OCI-LY7 (cell line): ENCODE measurements at regions not wholly inside any gene's neighbourhood (a gene's known extent, or its start where the extent isn't known, plus 50 kb on each side); places are given as distances from the start of the nearest gene placed in this dataset.

Source experiments
- BruUV-seq: library from RNA; stranded (reverse); fragments of 400-500 nt; replicated peaks from 2 replicates; lab custom pipeline; 2021; lab: Mats Ljungman, UMichigan
- CTCF ChIA-PET: fragments of 300-600 bp; sonication (Branson Sonifier 250); formaldehyde crosslinking; loops from one replicate; lab custom pipeline; 2022; ENCODE audit warnings: antibody characterized with exemption; ENCODE audit not compliant: unreplicated experiment; lab: Charles Lee
- POLR2A ChIA-PET: fragments of 300-600 bp; sonication (Branson Sonifier 250); formaldehyde crosslinking; loops from one replicate; lab custom pipeline; 2022; ENCODE audit warnings: antibody characterized with exemption; lab: Charles Lee
- DNase-seq: peaks from one replicate; pipeline ENCODE4 v3.0.0-alpha.2; 2015; ENCODE audit warnings: low spot score
- H2AFZ ChIP-seq: fragments of 200-600 bp; sonication (generic), shearing (Covaris generic); 2 replicates; pipeline ENCODE4 v1.6.1; 2014; ENCODE audit warnings: mild to moderate bottlenecking, antibody characterized with exemption, low read length, moderate library complexity
- H3K27ac ChIP-seq: fragments of 200-600 bp; sonication (generic); 2 replicates; pipeline ENCODE4 v1.5.1; 2014; ENCODE audit warnings: mixed run types, low read depth, mild to moderate bottlenecking, moderate library complexity, low read length, inconsistent platforms; ENCODE audit not compliant: poor library complexity, severe bottlenecking
- H3K36me3 ChIP-seq: fragments of 200-600 bp; sonication (generic); 2 replicates; pipeline ENCODE4 v1.6.1; 2014; ENCODE audit warnings: mild to moderate bottlenecking, antibody characterized with exemption, low read length, moderate library complexity, mixed read lengths; ENCODE audit not compliant: insufficient read depth
- H3K4me1 ChIP-seq: fragments of 200-600 bp; sonication (generic); 2 replicates; pipeline ENCODE4 v1.5.1; 2014; ENCODE audit warnings: mild to moderate bottlenecking, low read length; ENCODE audit not compliant: insufficient read depth, poor library complexity, severe bottlenecking
- H3K4me2 ChIP-seq: fragments of 200-600 bp; sonication (generic); 2 replicates; pipeline ENCODE4 v1.6.1; 2014; ENCODE audit warnings: mild to moderate bottlenecking, low read length
- H3K4me3 ChIP-seq: fragments of 200-600 bp; sonication (generic); 2 replicates; pipeline ENCODE4 v1.5.1; 2014; ENCODE audit warnings: mild to moderate bottlenecking, low read depth, low read length; ENCODE audit not compliant: poor library complexity, severe bottlenecking
- H3K79me2 ChIP-seq: fragments of 200-600 bp; sonication (generic); 2 replicates; pipeline ENCODE4 v1.6.1; 2016; ENCODE audit warnings: low read depth, mild to moderate bottlenecking, low read length, moderate library complexity, mixed read lengths; ENCODE audit not compliant: insufficient read depth
- H3K9me2 ChIP-seq: fragments of 200-600 bp; sonication (generic); 2 replicates; pipeline ENCODE4 v1.6.1; 2016; ENCODE audit warnings: mild to moderate bottlenecking, low read length, mixed read lengths; ENCODE audit not compliant: insufficient read depth
- H3K9me3 ChIP-seq: fragments of 200-600 bp; sonication (generic); 2 replicates; pipeline ENCODE4 v1.6.1; 2014; ENCODE audit warnings: mild to moderate bottlenecking, mixed run types, low read length, mixed read lengths
- H4K20me1 ChIP-seq: fragments of 200-600 bp; sonication (generic); 2 replicates; pipeline ENCODE4 v1.6.1; 2014; ENCODE audit warnings: mild to moderate bottlenecking, antibody characterized with exemption, low read length, moderate library complexity, mixed read lengths; ENCODE audit not compliant: insufficient read depth
- EZH2phosphoT487 ChIP-seq: fragments of 200-600 bp; sonication (generic); IDR thresholded peaks from 2 replicates; pipeline ENCODE4 v1.6.1; 2018; ENCODE audit warnings: low read depth, borderline replicate concordance, mild to moderate bottlenecking, mixed run types, antibody characterized with exemption, low read length, moderate library complexity, mixed read lengths
- intact Hi-C: fragments of 100-400 bp; cut with micrococcal nuclease; formaldehyde crosslinking; loops from one replicate; pipeline ENCODE4 v1.10.0; 2022; ENCODE audit not compliant: unreplicated experiment
- TF ChIP-seq, protein P1 (sequence below): fragments of 200-600 bp; sonication (generic); conservative IDR thresholded peaks from 2 replicates; pipeline ENCODE4 v1.5.1; 2014; ENCODE audit warnings: mild to moderate bottlenecking, antibody characterized with exemption, low read length, moderate library complexity, mixed read lengths

DNA sequence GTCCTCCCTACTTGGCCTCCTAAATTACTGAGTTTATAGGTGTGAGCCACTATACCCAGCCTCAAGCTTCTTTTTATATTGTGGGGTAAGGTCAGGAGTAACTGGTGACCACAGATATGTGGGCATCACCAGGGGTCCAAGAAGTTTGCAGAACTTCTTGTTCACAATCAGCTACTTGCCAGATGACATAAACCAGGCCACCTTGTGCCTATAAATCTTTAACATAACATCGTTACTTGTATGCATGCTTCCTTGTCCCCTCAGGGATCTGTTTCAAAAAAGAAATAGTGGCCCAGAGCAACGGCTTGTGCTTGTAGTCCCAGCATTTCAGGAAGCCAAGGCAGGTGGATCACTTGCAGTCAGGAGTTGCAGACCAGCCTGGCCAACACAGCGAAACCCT, 115.1 kb upstream of the FAM174B start:
- CTCF ChIA-PET: no interaction called here
- H3K27ac ChIP-seq: no peak overlapping the region
- H3K4me3 ChIP-seq: no peak overlapping the region
- no peak for TF ChIP-seq EZH2phosphoT487
- TF ChIP-seq, protein P1, sequence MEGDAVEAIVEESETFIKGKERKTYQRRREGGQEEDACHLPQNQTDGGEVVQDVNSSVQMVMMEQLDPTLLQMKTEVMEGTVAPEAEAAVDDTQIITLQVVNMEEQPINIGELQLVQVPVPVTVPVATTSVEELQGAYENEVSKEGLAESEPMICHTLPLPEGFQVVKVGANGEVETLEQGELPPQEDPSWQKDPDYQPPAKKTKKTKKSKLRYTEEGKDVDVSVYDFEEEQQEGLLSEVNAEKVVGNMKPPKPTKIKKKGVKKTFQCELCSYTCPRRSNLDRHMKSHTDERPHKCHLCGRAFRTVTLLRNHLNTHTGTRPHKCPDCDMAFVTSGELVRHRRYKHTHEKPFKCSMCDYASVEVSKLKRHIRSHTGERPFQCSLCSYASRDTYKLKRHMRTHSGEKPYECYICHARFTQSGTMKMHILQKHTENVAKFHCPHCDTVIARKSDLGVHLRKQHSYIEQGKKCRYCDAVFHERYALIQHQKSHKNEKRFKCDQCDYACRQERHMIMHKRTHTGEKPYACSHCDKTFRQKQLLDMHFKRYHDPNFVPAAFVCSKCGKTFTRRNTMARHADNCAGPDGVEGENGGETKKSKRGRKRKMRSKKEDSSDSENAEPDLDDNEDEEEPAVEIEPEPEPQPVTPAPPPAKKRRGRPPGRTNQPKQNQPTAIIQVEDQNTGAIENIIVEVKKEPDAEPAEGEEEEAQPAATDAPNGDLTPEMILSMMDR: no peak
- H3K9me2 ChIP-seq: no peaks in the 10 kb centered on the region
- H3K36me3 ChIP-seq: no peaks in the 10 kb centered on the region
- no peaks in the 10 kb centered on the region for H3K79me2 ChIP-seq
- POLR2A ChIA-PET: no interaction called here
- intact Hi-C loops: no loop called here
- H2AFZ ChIP-seq: no peak overlapping the region
- DNase-seq: no peak
- H3K4me2 ChIP-seq: no peak overlapping the region
- no peaks in the 10 kb centered on the region for H3K9me3 ChIP-seq
- no peaks in the 10 kb centered on the region for H3K4me1 ChIP-seq
- BruUV-seq: no TSS peak
- no peaks in the 10 kb centered on the region for H4K20me1 ChIP-seq

DNA sequence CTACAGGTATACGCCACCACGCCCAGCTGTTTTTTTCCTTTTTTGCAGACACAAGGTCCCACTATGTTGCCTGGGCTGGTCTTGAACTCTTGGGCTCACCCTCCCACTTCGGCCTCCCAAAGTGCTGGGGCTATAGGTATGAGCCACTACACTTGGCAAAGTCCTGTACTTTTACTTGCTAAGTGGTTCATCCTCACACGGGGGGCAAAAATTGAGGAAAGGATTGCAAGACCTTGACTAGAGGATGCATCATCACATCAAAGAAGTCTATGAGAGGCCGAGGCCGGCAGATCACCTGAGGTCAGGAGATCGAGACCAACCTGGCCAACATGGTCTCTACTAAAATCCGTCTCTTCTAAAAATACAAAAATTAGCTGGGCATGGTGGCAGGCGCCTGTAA, 116.5 kb upstream of the FAM174B start:
- H3K79me2 ChIP-seq: no peaks in the 10 kb centered on the region
- H3K4me2 ChIP-seq: no peak overlapping the region
- no peak overlapping the region for H2AFZ ChIP-seq
- H3K4me3 ChIP-seq: no peak overlapping the region
- no peaks in the 10 kb centered on the region for H3K9me2 ChIP-seq
- intact Hi-C loops: no loop called here
- POLR2A ChIA-PET: no interaction called here
- DNase-seq: no peak
- H3K27ac ChIP-seq: no peak overlapping the region
- H3K36me3 ChIP-seq: no peaks in the 10 kb centered on the region
- H3K9me3 ChIP-seq: no peaks in the 10 kb centered on the region
- no peaks in the 10 kb centered on the region for H3K4me1 ChIP-seq
- BruUV-seq: no TSS peak
- H4K20me1 ChIP-seq: no peaks in the 10 kb centered on the region
- TF ChIP-seq, protein P1: no peak
- TF ChIP-seq EZH2phosphoT487: no peak
- CTCF ChIA-PET: interaction anchor here (1.0 kb wide), 1 partner anchor 258 kb away, joined by 6 read pairs; no protein-coding TSS in a partner anchor

DNA sequence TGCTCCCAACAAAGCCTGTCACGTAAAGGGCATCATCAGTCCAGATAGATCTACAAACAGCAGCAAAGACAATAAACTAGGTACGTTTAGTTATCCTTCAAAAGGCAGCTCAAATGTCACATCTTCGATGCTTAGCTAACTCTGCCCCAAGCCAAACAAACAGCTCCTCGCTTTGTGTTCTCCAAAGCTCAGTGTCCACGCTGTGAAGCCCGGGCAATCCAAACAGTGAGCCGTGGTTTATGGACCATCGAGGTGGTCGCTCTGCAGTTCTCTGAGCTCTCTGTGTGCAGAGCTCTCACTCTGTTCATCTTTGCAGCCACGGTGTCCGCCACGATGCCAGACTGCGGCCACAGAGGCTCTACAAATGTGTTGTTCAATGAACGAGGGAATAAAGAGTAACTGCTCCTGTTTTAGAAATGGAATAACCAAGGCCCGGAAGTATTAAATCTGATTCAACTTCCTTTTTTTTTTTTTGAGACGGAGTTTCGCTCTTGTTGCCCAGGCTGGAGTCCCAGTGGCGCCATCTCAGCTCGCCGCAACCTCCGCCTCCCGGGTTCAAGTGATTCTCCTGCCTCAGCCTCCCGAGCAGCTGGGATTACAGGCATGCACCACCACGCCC, 117.2 kb upstream of the FAM174B start:
- Histone ChIP-seq H4K20me1 (no peaks in the 10 kb centered on the region), H3K79me2 (no peaks in the 10 kb centered on the region), H3K9me2 (no peaks in the 10 kb centered on the region), H2AFZ (no peak overlapping the region), H3K4me2 (no peak overlapping the region), H3K36me3 (no peaks in the 10 kb centered on the region), H3K9me3 (no peaks in the 10 kb centered on the region), H3K4me1 (no peaks in the 10 kb centered on the region), H3K4me3 (no peak overlapping the region), H3K27ac (no peak overlapping the region)
- POLR2A ChIA-PET: interaction anchor here (1.1 kb wide), 1 partner anchor 9 kb away, joined by 3 read pairs; no protein-coding TSS in a partner anchor
- CTCF ChIA-PET: no interaction called here
- intact Hi-C loops: no loop called here
- DNase-seq: no peak
- TF ChIP-seq, protein P1: no peak
- no peak for TF ChIP-seq EZH2phosphoT487
- BruUV-seq: no TSS peak
